Activated T-helper 1 cell treated with anti-CD3 and anti-CD28 coated beads, Interleukin-2, amount 50 U/mL, for 16 hours (primary cell): ENCODE measurements at regions not wholly inside any gene's neighbourhood (a gene's known extent, or its start where the extent isn't known, plus 50 kb on each side); places are given as distances from the start of the nearest gene placed in this dataset.
"Not testable (repeated sequence)": the region's sequence is repeated elsewhere in the genome, so short reads cannot be mapped to it uniquely, and the experiment has no call there.

ENCODE experiments used
- DNase-seq, 2 donors: peaks; one replicate each; pipeline ENCODE4 v3.0.0-alpha.2; 2020; ENCODE audit warnings: low read depth in 1 of 2, low spot score in 1 of 2

DNA sequence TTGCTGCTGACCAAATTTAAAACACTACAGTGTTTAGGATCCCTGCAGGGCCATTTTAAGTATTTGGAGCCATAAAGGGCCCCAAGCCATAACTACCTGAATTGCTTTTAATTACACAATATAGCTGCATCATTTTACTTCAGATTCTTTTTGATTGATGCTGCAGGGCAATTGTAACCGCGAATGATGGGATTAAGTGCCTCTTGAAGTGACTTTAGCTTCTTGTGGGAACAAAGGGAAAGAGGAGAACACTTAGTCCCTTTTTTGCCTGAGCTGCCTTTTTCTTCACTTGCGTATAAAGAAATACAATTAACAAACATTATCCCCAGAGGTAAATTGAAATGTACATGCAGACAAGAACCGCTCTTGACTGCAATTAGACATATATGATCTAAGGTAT is 228.5 kb downstream of the ZIC5 start:
- DNase-seq = no peak

DNA sequence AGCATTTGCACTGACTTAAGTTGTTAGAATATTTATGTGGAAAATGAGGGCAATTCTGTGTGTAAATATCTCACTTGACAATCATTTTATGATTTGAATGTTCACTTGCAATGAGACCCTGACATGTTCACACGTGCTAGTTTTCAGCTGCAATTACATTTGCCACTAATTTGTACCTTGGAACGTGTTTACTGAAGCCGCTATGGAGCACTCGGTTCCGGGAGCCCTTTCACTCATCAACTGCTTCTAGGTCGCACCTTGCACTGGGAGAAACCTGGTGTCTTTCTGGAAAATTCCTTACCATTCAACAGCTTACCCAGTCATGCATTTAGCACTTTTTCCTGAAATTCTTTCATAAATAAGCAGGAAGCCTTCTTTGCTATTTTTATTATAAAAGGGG is 229.6 kb downstream of the ZIC5 start:
- DNase-seq = no peak

DNA sequence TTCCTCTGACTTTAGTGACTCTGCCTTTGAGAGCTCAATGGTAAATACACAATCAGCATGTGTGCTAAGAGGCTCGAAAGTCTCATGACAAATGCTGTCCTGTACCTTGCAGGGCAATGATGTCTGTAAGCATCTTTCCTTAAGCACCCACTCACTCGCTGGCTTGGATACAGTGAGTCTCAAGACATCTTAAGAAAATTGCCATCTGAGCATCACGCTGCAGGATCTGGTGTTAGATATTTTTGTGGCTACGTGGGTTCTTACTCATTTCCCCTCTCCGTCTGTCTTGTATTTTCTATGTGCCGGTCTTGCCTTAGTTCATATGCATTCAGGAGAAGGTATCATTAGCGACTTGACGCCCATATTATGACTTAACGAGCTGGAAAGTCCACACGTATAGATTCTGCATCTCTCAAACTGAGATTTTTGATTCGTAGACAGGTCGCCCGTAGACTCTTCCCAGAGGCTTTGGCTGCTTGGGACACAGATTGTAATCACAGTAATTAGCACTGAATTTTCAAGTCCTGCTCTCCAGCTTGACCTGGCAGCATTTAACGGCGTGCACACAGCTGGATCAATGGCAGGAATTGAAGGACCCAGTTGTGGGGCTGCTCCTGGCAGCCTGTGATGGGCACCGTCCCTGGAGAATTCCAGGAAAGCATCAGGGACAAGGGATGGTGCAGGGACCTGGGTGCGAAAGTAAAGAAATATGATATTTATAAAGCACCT is 231.2 kb downstream of the ZIC5 start:
- DNase-seq = no peak

DNA sequence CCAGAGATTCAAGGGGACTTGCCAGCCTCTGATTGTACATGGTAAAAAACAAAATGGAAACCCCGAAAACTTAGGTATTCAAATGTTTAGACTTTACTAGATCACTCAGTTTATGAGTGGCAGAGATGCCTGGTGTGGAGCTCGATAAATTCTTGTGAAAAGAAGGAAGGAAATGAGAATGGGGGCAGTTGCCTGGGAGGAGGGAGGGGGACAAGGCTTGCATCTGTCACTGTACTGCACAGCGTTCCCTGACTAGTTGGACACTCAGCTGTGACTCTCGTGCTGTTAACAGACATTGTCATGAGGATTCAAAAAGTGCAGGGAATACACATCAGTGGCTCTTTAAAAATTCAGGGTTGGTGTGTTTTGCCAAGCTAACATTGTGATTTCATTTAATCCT is 232.9 kb downstream of the ZIC5 start:
- DNase-seq = no peak

DNA sequence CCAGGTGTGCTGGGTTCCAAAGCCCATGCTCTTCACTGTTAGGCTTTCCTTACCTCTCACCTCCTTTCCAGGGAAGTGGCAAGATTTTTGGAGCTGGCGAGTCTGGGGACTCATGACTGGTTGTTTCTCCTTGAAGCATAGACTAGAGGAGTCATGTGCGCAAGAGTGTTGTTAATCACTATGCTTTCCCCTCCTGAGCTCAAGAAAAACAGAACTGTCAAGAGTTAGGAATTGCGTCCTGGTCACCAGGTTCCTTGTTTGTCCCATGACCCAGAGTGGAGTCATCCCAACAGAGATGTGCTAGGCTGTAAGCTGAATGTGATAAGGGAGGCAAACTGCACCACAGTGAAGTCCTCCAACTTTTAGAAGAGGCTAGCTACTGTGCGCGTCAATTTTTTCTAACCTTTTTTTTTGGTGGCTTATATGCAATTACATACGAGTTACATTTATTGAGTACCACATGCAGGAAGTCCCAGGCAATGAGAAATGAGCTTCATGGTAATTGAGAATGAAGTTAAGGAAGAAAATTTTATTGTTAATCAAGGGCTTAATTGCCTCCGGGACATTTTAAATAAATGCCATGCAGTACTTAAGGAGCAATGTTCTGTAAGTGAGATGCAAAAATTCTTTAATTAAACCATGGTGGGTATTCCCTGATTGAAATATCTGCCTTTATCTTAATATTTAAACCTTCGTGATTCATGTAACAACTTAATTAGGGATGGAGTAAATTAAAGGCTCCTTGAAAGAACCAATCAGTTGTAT is 233.9 kb downstream of the ZIC5 start:
- DNase-seq = no peak

DNA sequence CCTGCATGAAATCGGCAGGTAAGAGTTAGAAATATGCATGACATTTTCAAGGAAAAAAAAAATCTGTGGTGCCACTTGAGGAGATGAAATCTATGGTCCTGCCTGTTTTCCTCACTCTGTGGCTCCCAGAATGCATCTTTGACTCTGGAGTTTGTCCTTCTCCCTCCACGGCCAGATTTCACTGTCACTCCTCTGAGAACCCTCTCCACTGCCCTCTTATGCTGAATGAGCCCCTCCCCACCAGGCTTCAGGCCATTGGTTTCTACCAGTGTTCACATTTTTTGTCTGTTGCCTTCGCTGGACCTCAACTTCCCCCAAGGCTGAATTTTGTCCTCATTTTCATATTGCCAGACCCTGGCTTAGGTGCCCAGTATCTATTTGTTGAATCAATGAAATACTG is 235.0 kb downstream of the ZIC5 start:
- no peak for DNase-seq

DNA sequence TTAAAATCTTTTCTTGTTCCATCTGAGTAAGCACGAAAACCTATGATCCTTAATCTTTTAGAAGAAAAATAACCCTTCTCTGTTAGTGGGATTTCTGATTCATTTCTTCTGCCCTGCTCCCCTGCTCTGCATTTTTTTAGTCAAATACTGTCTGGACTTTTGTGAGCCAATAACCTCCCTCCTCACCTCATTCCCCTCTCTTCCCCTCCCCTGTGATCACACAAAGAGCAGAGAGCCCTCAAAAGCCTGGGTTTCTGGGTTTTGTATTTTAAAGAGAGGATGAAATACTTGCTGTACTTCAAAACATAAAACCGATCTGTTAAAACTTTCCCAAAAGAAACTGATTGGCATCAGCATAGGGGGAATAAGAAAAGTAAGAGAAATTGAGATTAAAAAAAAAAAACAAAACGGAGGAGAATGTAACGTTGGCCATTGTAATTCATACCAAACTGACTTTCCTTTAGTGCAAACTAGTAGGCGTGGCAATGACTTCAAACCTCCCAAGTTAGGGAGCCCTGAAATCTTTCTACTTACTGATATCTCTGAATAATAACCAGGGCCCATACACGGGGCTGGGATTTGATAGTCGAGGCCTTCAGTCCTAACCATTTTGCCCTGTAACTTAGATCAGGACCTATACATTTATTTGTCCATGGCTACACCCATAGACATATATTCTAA is 232.9 kb downstream of the TM9SF2 start:
- DNase-seq = no peak

DNA sequence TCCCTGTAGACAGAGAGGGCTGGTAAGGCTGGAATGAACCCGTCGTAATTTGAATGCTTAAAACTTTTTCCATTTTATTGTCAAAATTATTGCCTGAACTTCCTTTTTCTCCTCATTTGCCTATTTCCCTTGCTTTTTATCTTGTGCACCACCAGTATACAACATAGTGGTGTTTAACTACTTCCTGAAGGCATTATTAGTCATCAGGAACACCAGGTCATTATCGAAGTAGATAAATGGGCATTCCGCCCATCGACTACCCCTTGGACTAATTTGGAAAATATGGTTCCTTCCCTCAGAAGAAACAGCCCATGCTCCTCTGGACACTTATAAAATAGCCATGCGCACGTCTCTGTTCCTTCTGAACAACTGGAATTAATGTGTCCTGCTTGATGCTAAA is 232.1 kb downstream of the TM9SF2 start:
- DNase-seq = no peak

DNA sequence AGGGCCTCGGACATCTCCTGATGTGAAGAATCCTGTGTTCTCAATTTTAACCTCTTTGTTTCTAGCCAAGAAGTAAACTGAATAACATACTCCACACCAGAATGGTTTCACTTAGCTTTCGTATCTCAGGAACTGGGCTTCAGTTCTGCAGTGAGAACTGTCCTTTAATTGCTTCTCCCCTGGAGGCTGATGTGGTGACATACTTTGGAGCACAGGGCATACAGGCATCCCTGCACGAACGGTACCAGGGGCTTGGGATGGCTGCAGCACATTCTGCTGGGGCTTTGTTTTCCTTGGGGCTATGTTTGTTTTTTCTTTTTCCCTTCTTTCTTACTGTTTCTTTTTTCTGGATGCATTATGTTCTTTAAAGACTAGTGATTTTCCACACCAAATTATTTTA is 230.5 kb downstream of the TM9SF2 start:
- DNase-seq = no peak

DNA sequence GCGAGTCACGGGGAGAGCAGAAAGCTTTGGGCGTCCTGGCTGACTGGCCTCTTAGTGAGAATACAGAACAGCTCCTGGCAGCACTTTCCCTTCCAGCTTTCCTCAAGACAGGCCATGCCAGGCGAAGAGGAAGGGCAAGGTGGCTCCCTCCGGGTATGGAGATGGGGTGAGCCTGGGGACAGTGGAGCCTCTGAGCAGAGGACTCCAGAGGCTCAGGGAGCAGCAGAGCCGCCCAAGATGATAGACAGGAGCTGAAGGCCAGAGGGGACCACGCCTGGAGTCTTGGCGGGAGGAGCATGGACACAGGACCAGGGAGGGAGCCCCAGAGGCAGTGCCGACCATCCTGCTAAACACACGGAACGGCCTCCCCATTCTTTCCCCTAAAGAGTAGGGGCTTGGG is 229.1 kb downstream of the TM9SF2 start:
- DNase-seq = no peak

DNA sequence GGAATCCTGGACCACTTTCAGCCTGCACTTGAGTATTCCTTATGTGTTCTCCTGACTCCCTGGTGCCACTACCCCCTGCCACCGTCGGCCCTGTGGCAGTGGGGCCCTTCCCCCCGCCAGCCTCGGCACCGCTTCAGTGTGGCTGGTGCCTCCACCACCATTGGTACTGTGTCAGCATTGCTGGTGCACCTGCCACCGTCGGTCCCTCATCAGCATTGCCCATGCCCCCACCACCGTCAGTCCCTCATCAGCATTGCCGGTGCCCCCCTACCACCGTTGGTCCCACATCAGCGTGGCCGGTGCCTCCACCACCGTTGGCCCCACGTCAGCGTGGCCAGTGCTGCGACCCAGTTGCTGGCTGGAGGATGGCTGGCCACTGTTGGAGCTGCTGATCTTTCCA is 228.5 kb downstream of the TM9SF2 start:
- no peak for DNase-seq

DNA sequence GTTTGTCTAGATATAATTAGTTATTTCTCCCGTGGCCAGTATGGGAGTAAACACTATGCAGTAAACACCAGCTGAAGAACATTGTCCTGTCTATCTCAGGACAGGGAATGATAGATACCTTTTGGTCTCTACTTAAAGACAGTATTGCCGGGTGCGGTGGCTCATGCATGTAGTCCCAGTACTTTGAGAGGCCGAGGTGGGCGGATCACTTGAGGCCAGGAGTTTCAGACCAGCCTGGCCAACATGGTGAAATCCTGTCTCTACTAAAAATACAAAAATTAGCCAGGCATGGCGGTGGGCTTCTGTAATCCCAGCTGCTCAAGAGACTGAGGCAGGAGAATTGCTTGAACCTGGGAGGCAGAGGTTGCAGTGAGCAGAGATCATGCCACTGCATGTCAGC is 226.4 kb downstream of the TM9SF2 start:
- not testable (repeated sequence) for DNase-seq

DNA sequence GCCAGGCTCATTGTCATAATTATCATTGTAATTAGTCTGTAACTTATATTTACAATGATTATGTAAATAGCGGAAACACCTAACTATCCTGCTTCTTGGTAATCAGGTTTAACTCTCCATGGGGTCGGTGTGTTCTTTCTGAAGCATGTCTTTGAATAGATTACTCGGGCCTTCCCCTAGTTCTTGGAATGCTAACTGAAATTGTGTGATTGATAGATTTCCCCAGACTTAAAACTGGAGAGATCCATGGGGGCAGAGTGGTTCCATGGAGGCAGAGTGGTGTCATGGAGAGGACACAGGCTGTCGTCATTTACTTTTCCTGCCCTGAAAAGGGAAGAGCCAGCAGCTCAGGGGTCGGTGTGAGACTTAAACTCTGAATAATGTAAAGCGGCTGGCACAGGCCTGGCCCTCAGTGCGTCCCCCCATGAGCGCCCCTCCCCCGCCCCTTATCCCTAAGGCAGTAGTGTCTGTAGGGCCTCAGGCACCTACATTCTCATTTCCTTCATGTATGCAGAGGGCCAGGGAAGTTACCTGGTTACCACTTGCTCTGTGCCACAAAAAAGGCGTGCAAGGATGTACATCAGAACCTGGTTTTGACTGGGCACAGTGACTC is 225.1 kb downstream of the TM9SF2 start:
- DNase-seq = no peak

DNA sequence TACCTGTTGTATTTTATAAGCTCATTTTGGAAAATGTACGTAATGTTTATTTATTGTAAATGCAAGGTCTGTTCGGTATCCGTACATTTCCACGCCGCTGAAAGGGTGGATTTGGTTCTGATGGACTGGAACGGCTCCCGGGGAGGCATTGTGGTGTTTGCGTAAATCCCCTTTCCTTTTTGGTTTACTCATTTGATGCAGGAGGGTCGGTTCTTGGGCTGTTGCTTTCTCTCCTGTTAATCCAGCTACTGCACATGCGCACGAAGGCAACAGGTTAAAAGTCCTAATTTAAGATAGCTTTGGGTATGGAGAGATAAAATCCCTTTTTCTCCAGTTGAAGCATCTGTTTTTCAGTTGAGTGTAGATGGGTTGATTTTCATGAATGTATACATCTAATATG is 224.4 kb downstream of the TM9SF2 start:
- no peak for DNase-seq

DNA sequence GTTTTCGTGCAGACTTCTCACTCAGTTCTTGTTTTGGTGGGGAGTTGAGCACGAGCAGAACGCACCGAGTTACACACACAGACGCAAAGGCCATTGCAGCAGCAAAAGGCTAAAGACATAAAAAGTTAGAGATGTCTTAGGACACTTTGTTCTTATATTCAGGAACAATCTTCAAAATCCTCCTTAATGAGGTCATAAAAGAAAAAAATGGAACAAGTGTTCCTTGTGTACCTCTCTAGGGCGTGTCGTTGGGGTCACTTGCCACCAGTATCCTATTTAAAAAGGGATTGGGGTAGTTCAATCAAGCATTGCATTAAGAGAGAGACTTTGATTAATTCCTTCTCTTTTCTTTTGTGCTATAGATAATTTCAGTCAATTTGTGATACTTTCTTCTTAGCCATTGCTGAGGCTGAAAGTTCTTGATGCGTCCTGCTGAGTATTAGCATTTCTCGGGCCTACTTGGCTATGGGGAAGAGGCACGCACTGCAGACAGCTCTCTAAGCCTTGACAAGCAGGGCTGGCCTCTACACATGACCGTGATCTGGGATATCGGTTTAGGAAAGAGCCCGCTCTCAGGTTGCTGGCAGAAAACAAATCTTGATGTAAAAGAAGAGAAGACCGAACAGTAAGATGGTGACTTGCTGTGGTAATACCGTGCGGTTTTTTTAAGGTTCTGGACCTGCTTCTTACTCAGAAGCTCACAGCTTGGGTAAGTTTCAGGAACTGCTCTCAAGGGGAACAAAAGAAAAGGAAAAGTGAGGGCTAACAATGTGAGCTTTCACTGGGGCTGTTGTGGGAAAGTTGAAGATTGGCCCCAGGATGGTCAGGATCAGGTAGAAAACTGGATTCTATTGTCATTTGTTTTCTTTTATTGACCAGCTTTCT is 223.6 kb downstream of the TM9SF2 start:
- no peak for DNase-seq

DNA sequence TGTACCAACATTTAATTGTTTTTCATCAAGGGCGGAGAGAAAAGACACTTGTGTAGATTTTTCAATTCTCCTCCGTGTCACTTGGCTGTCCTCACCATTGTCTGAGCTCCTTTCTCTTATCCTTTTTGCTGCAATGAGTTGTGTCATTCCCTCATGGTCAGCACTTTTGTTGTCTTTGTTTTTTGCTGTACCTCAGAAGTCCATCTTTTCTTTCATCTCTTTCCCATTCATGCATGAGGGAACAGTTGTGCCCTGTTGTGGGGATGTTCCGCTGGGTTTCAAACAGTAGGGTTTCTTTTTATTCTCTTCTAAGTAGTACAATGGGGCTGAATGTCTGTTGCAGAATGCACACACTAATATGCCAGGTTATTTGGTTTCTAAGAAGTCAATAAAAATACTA is 222.6 kb downstream of the TM9SF2 start:
- DNase-seq = no peak

DNA sequence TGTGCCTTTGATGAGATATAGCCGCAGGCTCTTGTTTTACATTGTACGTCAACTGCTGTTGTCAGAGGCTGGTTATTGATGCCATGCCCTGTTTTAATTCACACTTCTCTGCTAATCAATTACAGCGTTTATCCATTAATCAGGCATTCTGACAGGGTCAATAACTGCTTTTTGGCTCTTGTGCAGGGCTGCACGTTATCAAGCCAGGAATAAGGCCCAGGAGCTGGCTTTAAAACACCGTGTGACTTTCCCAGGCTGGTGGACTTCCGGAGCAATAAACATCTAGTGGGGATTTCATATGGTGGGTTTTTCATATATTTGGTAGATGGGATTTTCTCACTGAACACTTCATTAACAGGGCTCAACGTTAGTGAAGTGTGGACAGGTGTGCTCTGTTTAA is 221.7 kb downstream of the TM9SF2 start:
- DNase-seq = no peak

DNA sequence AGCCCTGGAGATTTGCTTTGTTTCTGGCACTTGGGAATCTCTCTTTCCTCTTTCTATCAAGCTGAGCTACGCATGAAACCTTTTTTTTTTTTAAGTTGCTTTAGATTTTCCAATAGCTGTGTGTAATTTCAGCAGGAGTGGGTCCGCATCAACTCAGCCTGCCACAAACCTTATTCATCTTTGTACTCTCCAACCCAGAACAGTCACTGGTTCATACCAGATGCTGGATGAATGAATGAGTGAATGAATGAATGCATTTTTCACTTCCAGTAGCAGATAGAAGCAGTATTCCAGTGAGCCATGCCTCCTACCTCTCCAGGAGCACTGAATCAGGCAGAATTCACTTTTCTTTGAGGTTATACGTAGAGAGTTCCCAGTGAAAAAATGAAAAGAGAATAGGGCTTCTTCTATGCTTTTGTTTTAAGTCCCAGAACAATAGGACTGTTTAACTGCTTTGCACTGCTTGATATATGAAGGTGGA is 221.1 kb downstream of the TM9SF2 start:
- DNase-seq = no peak

DNA sequence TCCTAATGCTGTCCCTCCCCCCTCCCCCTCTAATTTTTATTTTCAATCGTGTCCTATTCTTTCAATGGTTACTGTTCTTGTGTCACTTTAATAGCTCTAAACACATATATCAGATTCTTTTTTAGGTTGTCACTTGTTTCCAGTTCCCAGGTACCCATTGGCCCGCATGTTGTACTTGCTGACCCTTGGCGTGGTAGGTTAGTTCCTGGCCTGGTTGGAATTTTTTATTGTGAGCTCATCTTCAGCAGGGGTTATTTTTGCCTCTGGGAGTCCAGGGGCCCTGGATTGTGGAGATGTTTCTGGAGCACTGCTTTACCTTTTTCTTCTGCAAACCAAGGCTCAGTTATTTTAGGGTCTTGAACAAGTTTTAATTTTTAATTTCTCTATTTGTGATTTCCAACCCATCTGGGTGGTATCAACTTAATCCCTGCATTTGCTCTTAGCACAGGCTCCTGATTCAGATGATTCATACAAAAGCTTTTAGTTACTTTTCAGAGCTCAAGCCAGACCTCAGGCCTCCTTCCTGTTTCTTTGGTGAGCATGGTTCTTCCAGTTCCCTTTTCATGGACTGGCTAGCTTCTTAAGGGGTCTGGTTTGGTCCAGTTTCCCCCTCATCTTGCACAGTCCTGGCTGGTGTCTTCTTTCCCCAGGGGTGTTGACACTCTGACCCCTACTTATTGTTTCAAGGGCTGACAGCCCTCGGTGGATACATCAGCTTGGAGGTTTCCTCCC is 220.5 kb downstream of the TM9SF2 start:
- no peak for DNase-seq
